Adrenal gland (tissue), 5 donors: ENCODE measurements at regions not wholly inside any gene's neighbourhood (a gene's known extent, or its start where the extent isn't known, plus 50 kb on each side); places are given as distances from the start of the nearest gene placed in this dataset.

Experiments used
- CTCF ChIP-seq, 6 experiments: fragments of 450-650 bp in 4 of 6; fragments of 200-600 bp in 2 of 6; sonication (generic) in 1 of 6; IDR thresholded peaks; 1 replicate in 5 of 6; 2 replicates in 1 of 6; pipeline versions ENCODE4 v1.5.1 to v1.8.0; 2016 to 2021; ENCODE audit warnings: antibody characterized with exemption in 6 of 6, mild to moderate bottlenecking in 2 of 6, moderate library complexity in 1 of 6
- POLR2A ChIP-seq, 2 donors: fragments of 450-650 bp; IDR thresholded peaks; one replicate each; pipeline ENCODE4 v1.6.1; 2017; ENCODE audit warnings: antibody characterized with exemption in 2 of 2, mild to moderate bottlenecking in 2 of 2, moderate library complexity in 1 of 2
- donor health status: DM: no; HTN: no; CAD: no.

GRCh38 chr10:43964486-43964885 is 315.8 kb upstream of the ZNF32 start:
- TF ChIP-seq CTCF (IDR thresholded peaks at IDR 0.05) (no peak), POLR2A (IDR thresholded peaks at IDR 0.05) (no peak)
